ENCODE measurements at regions not wholly inside any gene's neighbourhood (a gene's known extent, or its start where the extent isn't known, plus 50 kb on each side); places are given as distances from the start of the nearest gene placed in this dataset.

DNA sequence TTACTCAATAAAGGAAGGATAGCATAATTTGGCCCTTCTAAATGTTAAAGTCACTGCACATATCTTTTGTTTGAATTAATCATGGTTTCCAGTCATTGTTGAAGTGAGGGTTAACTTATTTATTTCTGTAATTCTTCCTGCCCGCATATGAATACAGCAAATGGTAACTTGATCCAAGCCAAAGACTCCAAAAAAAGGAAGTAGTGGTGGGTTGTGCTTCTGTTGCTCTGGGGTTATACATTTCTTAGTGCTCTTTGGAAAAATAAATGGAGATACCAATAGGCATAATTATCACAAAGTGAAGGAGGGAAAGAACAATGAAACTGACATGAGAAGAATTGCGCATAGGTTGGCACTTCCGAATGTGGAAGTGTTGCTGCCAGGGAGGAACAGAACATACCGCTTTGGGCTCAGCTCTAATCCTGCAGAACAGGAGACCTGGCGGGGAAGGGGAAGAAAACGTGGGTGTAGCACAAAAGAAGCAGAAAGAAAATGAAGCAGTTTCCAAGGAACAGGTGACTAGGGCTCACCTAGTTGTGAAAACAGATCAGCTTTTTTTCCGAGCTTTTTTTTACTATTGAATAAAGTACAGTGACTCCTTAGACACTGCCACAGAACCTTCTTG, 69.7 kb upstream of the TAF11L2 start:
- no peak for DNase-seq (ENCODE audit: extremely low read depth, low read depth, low spot score)

DNA sequence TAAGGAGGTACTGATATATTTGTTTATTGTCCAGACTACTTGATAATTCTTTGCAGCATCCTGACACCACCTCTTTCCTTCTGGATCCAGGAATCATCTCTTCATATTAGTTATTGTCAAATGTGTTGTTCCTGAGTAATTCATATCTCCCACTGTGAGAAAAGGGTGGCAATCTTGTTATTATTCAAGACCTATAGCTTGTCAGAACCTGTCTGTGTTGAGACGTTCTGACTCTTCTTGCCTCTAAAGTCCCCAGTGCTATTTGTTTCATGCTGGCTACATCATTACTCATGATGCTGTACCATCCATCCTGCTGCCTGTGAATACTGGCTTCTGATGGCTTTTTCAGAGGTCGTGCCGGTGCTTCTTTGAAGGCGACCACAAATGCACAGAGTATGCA, 68.7 kb upstream of the TAF11L2 start:
- no peak for DNase-seq (ENCODE audit: extremely low read depth, low read depth, low spot score)

DNA sequence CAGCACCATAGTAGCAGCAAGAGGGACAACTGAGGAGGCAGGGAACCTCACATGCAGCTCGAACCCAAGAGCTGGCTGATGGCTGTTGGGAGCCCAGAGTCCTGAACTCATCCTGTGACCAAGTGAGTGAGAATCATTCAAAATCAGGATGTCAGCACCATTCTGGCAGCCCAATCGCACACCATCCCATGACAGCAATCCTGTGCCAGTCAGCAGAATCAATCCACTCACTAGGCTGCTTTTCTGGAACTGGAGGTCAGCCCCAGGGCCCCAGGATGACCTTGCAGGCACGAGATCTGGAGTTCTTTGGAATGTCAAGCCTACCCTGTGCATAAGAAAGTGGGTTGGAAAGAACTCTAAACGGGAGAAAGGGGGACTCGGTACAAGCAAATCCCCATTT, 67.8 kb upstream of the TAF11L2 start:
- no peak for DNase-seq (ENCODE audit: extremely low read depth, low read depth, low spot score)

DNA sequence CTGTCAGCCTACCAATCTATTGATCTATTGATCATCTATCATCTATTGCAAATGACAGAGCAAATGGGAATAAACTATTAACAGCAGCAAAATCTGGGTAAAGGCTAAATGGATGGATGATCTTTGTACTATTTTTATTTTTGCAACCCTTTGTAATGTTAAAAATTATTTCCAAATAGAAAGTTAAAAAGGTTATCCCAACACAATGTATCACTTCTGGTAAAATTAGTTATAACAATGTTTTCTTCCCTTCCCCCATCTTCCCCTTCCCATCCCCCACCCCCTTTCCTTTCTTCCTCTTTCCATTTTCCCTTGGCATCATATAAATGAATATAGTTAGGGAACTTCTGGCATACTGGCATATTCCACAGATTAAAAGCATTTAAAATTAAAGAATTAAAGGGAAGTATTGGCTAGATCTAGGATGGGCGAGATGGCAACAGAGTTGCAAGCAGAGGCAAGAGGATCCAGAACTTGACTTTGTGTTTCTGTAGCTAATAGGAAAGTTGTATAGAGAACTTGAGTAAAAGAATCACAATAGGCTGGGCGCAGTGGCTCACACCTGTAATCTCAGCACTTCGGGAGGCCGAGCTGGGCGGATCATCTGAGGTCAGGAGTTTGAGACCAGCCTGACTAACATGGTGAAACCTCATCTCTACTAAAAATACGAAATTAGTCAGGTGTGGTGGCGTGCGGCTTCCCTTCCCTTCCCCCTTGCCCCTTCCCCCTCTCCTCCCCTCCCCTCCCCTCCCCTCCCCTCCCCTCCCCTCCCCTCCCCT, 66.6 kb upstream of the TAF11L2 start:
- no peak for DNase-seq (ENCODE audit: extremely low read depth, low read depth, low spot score)

DNA sequence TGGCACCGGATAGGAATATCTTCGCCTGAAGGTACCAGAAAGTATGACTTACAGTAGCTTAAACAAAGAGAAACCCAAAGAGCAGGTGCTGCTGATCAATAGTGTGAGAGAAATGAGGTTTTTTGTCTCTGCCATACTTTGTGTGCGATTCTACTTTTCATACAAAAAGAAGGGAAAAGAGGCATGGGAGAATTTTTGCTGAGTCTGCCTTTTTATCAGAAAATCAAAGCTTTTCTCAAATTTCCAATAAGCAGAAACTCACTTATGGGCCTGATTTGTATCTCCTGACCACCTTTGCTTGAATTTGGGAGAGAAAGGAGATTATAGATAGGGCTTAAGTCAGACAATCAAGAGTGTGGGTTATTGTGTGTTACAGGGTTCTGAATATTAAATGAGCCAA, 65.5 kb upstream of the TAF11L2 start:
- DNase-seq (ENCODE audit: extremely low read depth, low read depth, low spot score), result no peak

DNA sequence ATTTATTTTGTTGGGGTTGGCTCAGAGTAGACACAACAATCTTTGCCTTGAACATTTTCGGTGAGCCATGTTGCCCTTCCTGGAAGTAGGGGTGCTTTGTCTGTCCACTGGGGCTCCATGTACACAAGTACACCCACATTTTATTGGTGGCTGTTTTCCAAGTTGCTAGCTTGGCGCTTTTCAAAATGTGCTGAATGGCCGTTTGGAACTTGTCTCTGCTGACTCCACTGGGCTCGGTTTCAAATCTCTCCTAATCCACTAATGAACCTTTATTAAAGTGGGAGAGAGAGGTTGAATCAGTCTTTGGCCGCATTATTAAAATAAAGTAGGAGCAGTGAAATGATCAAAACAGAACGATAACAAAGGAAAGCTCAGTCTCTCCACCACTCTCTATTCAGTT, 64.6 kb upstream of the TAF11L2 start:
- DNase-seq (ENCODE audit: extremely low read depth, low read depth, low spot score), result no peak

DNA sequence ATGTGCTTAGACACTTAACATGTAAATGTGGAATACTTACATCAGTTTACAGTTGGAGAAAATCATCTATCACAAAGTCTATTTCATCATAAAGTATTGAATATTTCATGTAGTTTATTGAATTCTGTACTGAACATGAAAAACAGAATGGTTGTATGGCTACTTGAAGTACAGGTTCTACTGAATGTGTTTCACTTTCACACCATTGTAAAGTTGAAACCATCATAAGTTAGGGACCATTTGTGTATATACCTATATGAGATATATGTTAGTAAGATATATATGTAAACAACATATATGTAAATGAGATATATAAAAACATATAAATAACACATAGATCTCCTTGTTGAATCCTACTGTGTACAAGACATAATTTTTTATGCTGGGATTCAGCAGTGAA, 63.0 kb upstream of the TAF11L2 start:
- no peak for DNase-seq (ENCODE audit: extremely low read depth, low read depth, low spot score)

DNA sequence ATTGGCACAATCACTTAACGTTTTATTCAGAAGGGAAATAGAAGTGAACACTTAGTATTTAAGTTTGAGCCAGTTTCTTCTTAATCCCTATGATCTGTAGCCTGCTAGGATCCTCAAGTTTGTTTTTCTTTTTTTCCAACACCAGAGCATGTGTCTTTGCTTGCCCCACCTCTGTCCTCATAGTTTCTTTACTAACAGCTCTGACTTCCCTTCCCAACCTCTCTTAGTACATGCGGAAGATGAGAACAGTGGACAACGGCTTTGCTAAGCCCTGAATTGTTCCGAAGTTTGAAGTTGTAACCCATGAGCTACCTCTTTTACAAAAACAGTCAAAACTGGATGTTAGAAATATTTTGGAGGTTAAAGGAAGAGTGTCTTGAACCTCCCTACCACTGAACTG, 61.7 kb upstream of the TAF11L2 start:
- no peak for DNase-seq (ENCODE audit: extremely low read depth, low read depth, low spot score)

DNA sequence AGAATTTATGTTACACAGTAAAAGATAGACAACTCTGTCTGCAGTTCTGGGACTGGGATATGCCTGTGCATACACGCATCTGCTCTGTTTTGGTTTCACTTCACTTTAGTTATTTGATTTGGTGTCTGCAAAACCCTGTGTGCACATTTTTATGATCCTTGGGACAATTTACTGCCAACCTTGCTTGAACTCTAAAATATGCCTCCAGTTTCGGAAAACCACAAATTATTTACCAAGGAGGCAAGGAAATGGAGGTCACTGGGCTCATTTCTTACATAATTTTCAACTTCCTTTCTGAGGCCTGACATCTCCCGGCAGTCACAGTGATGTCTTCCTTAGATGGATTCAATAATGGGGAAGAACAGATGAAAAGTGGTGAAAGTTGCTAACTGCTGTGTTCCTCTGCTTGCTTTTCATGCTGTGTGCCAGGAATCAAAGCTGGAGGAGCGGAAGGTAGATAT, 61.2 kb upstream of the TAF11L2 start:
- DNase-seq (ENCODE audit: extremely low read depth, low read depth, low spot score), result peak; percentile 20

DNA sequence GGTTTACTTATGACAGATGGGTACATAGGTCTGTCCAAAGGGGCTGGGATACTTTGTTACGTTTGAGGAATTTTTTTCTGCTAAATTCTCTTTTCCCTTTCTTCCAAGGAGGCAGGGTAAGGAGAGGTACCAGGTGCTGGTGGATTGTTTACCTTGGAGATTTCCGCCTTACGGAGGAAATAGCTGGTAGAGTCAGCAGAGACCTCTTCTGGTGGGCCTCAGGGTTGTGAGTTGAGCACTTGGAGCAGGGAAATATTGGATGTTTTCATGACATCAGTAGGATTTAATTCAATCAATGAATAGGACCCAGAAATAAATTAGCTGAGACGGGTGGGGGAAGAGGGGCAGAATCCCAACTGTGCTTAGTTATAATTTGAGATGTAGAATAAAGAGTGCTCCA, 60.0 kb upstream of the TAF11L2 start:
- no peak for DNase-seq (ENCODE audit: extremely low read depth, low read depth, low spot score)

DNA sequence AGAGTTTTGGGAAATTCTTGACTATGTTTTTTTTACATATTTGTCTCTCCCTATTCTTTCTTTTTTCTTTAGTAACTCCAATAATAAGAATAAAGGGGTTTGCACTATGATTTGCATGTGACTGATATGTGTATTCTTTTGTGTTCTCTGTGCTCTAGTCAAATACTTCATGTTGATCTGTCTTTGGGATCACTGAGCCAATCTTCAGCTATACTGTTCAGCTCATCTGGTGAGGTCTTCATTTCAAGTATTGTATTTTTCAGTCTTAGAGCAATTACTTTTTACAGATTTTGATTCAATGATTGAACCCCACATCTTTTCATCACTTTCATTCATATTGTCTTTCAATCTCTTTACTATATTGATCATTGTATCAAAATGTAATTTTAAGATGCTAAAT, 58.1 kb upstream of the TAF11L2 start:
- DNase-seq (ENCODE audit: extremely low read depth, low read depth, low spot score), result no peak

DNA sequence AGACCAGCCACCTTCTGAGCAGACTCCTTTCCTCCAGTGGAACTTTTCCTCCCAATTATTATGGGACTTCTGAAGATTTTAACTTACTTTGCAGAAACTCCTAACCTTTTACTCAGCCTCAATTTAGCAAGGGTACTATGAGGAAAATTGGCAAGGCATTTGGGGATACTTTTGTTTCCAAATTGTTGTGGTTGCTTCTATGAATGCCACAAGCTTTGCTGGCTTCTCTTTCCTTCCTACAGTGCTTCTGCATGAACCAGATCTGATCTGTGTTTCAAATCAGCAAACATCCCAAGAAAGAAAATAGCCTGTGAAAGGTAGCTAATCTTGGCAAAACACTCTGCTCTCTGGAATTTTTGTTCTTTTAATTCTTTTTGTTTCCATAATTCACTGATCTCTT, 57.3 kb upstream of the TAF11L2 start:
- no peak for DNase-seq (ENCODE audit: extremely low read depth, low read depth, low spot score)

DNA sequence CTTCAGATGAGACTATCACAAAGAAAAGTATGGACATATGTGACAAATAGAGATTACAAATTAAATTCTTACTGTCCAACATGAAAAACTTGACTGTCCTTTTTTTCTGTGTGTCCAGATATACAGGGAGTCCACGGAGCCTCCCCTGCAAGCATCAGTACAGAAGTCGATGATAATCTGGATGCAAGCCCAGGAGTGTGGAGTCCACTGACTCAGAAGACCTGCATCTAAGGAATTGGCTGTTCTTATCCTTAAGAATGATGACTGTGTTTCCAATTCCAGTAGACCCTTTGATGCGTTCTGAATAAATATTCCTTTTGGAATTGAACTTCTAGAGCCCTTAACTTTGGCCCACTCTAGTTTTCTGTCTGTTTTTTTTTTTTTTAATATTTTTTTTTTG, 56.7 kb upstream of the TAF11L2 start:
- DNase-seq (ENCODE audit: extremely low read depth, low read depth, low spot score), result no peak

DNA sequence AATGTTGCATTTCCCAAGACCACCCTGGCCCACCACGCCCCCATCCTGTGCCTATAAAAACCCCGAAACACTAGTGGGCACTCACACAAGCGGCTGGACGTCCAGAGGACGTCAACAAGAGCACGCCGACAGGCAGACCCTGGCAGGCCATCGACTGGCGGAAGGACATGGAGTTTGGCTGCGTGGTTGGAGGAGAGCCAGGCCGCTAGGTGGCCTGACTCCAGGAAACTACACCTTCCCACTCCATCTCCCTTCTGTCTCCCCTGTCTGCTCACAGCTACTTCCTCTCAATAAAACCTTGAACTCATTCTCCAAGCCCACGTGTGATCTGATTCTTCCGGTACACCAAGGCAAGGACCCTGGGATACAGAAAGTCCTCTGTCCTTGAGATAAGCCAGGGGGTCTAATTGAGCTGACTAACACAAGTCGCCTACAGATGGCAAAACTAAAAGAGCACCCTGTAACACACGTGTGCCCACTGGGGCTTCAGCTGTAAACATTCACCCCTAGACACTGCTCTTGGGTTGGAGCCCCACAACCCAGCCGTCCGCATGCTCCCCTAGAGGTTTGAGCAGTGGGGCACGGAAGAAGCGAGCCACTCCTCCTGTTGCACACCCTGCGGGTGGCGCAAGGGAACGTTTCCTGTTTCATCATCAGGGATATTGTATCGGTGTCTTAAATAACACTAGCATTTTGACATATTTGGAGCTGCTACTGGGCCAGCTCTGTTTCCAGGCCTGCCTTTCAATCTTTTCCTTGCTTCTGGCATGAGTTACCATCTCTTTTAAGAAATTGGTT, 54.5 kb upstream of the TAF11L2 start:
- DNase-seq (ENCODE audit: extremely low read depth, low read depth, low spot score), result no peak

DNA sequence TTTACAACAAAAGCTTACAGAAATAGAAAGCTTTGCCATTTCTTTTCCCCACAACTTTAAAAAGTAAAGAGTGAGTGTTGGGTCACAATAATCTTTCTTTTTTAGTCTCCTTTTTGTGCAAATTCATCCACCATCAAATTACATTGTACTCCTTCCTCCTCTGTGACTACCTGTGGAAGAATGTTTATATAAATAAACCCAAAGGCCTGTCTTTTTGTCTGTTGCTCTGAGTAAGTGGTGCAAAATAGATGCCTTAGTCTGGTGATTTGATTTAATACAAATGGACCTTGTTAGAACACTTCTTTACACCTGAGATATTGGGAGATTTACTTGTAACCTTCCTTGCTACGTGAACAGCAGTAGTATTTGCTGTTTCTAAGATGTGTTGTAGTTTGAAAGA, 53.5 kb upstream of the TAF11L2 start:
- DNase-seq (ENCODE audit: extremely low read depth, low read depth, low spot score), result no peak

DNA sequence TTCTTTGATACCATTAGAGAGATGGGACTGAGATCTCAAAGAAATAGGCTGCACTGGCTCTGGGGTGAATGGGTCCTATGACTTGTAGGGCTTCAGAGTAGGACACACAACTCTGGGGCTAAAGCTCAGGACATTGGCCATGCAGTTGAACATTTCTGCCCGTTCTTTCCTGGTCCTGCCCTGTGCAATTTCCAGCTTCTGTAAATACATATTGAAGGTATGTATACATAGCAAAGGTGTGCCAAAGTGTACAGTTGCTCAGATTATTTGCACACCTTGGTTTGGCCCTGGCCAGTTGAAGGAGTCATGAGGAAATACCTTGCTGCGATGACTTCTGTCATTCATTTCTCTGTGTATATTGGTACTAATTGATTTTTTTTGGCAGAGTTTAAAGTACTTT, 52.8 kb upstream of the TAF11L2 start:
- DNase-seq (ENCODE audit: extremely low read depth, low read depth, low spot score), result no peak
